Neuronal stem cell (in vitro differentiated cells): ENCODE measurements at regions not wholly inside any gene's neighbourhood (a gene's known extent, or its start where the extent isn't known, plus 50 kb on each side); places are given as distances from the start of the nearest gene placed in this dataset.

Experiments
- DNase-seq: peaks from one replicate; pipeline ENCODE4 v3.0.0-alpha.2; 2013; ENCODE audit warnings: low spot score
- H2AFZ ChIP-seq: one replicate; pipeline ENCODE4 v1.6.1; 2013; ENCODE audit warnings: mild to moderate bottlenecking, low read length, inconsistent platforms
- H2AK5ac ChIP-seq: 2 replicates; pipeline ENCODE4 v1.6.1; 2013; ENCODE audit warnings: low read depth, mild to moderate bottlenecking, inconsistent platforms, low read length, moderate library complexity, mixed read lengths
- H2BK120ac ChIP-seq: 2 replicates; pipeline ENCODE4 v1.6.1; 2013; ENCODE audit warnings: low read depth, mild to moderate bottlenecking, inconsistent platforms, low read length, moderate library complexity, mixed read lengths
- H2BK12ac ChIP-seq: one replicate; pipeline ENCODE4 v1.6.1; 2013; ENCODE audit warnings: low read length, inconsistent platforms
- H2BK15ac ChIP-seq: 2 replicates; pipeline ENCODE4 v1.6.1; 2013; ENCODE audit warnings: mild to moderate bottlenecking, low read length, inconsistent platforms, mixed read lengths
- H2BK5ac ChIP-seq: one replicate; pipeline ENCODE4 v1.6.1; 2013; ENCODE audit warnings: inconsistent platforms, mild to moderate bottlenecking, low read length, moderate library complexity
- H3K14ac ChIP-seq: one replicate; pipeline ENCODE4 v1.6.1; 2013; ENCODE audit warnings: low read length, inconsistent platforms
- H3K18ac ChIP-seq: 2 replicates; pipeline ENCODE4 v1.6.1; 2013; ENCODE audit warnings: low read length, inconsistent platforms
- H3K23ac ChIP-seq: 2 replicates; pipeline ENCODE4 v1.6.1; 2013; ENCODE audit warnings: low read depth, mild to moderate bottlenecking, mixed read lengths, low read length, inconsistent platforms; ENCODE audit not compliant: poor library complexity
- H3K27ac ChIP-seq: replicated peaks from 3 replicates; pipeline ENCODE4 v1.5.1; 2013; ENCODE audit warnings: low read length, inconsistent platforms
- H3K27me3 ChIP-seq, 3 experiments: 2 replicates each; pipeline ENCODE4 v1.6.1; 2013; ENCODE audit warnings: low read length in 3 of 3, mild to moderate bottlenecking in 2 of 3, inconsistent platforms in 1 of 3, low read depth in 1 of 3, mixed read lengths in 1 of 3, moderate library complexity in 1 of 3; ENCODE audit not compliant: control insufficient read depth in 3 of 3, insufficient read depth in 3 of 3
- H3K36me3 ChIP-seq, 2 donors: replicated peaks in 1 of 2; 2 replicates each; pipeline ENCODE4 v1.6.1; 2013; ENCODE audit warnings: low read length in 2 of 2; ENCODE audit not compliant: control insufficient read depth in 2 of 2, insufficient read depth in 2 of 2
- H3K4ac ChIP-seq: 2 replicates; pipeline ENCODE4 v1.6.1; 2013; ENCODE audit warnings: inconsistent platforms, mild to moderate bottlenecking, low read length, moderate library complexity
- H3K4me1 ChIP-seq, 2 donors: 1 replicate in 1 of 2; 2 replicates in 1 of 2; pipeline ENCODE4 v1.6.1; 2013; ENCODE audit warnings: low read length in 2 of 2, low read depth in 1 of 2; ENCODE audit not compliant: control insufficient read depth in 2 of 2, insufficient read depth in 1 of 2
- H3K4me2 ChIP-seq: one replicate; pipeline ENCODE4 v1.6.1; 2013; ENCODE audit warnings: mild to moderate bottlenecking, low read length, inconsistent platforms; ENCODE audit not compliant: insufficient read depth, poor library complexity, severe bottlenecking
- H3K4me3 ChIP-seq, 2 donors: 2 replicates each; pipeline ENCODE4 v1.5.1; 2013; ENCODE audit warnings: low read length in 2 of 2, mild to moderate bottlenecking in 2 of 2, inconsistent platforms in 1 of 2, moderate library complexity in 1 of 2
- H3K79me1 ChIP-seq: one replicate; pipeline ENCODE4 v1.6.1; 2013; ENCODE audit warnings: low read depth, mild to moderate bottlenecking, inconsistent platforms, low read length, moderate library complexity
- H3K9ac ChIP-seq: one replicate; pipeline ENCODE4 v1.6.1; 2013; ENCODE audit warnings: mild to moderate bottlenecking, low read depth, low read length, inconsistent platforms; ENCODE audit not compliant: poor library complexity
- H3K9me3 ChIP-seq, 2 donors: replicated peaks in 1 of 2; 2 replicates each; pipeline versions ENCODE3 to v1.6.1; 2013; ENCODE audit warnings: low read length in 2 of 2, mild to moderate bottlenecking in 2 of 2, inconsistent platforms in 1 of 2, low read depth in 1 of 2, mixed read lengths in 1 of 2, moderate library complexity in 1 of 2; ENCODE audit not compliant: control insufficient read depth in 2 of 2, insufficient read depth in 1 of 2
- H4K8ac ChIP-seq: one replicate; pipeline ENCODE4 v1.6.1; 2013; ENCODE audit warnings: low read depth, mild to moderate bottlenecking, inconsistent platforms, low read length, moderate library complexity
- H4K91ac ChIP-seq: one replicate; pipeline ENCODE4 v1.6.1; 2013; ENCODE audit warnings: low read length, low read depth, mild to moderate bottlenecking, inconsistent platforms; ENCODE audit not compliant: poor library complexity
- WGBS, 2 donors: extraction: QIAGEN DNeasy Blood & Tissue Kit; methylation state at CpG; one replicate each; pipeline ENCODE4 v1.1.7; 2013; ENCODE audit warnings: missing lambda C conversion rate in 2 of 2, mixed read lengths in 1 of 2; ENCODE audit not compliant: insufficient read length in 2 of 2, insufficient replicate concordance in 1 of 2; ENCODE audit errors: extremely low coverage in 2 of 2; 5-methylcytosine and 5-hydroxymethylcytosine counted together

DNA sequence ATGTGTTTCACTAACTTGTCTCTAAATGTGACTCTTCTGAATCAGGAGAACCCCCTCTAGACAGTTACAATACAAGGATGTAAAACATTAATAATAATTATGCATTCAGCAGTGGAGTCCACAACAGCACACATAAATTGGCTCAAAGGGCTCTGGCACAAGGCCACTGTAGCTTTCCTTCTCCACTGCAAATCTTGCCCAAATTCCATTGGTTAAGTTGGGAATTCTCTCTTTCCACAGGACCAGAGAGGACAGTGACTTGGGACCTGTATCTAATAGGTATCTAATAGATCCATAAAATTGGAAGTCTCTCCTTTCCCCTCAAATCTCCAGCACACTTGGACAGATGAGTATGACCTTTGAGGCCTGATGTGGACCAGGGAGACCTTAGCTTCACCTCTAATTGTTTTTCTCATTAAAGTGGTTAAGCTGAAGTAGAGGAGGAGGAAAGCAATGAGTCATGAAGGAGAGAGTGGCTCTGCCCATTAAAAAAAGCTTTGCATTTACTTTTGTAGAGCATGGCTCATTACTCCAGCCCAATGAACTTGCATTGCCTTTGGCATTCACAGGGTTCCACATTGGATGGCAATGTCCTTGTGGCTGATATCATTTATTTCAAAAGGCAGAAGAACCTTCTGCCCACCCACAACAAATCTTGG is 72.3 kb upstream of the SH3RF1 start:
- Histone ChIP-seq H2BK120ac (no peak overlapping the region), H3K23ac (no peak overlapping the region), H3K9me3 (no peaks in the 10 kb centered on the region), H3K79me1 (no peaks in the 10 kb centered on the region), H2BK5ac (no peak overlapping the region), H3K4me1 (peaks cover 4 to 10% of the 10 kb centered on the region in 2 donors), H4K91ac (no peak overlapping the region), H3K4me3 (no peak overlapping the region), H4K8ac (no peak overlapping the region), H2AK5ac (no peak overlapping the region), H2AFZ (no peak overlapping the region), H3K4me2 (no peak overlapping the region), H3K14ac (no peak overlapping the region), H3K18ac (no peak overlapping the region), H3K4ac (no peak overlapping the region), H3K27me3 (no peaks in the 10 kb centered on the region), H2BK12ac (no peak overlapping the region), H2BK15ac (no peak overlapping the region), H3K27ac (no peak overlapping the region), H3K9ac (no peak overlapping the region), H3K36me3 (no peaks in the 10 kb centered on the region)
- DNase-seq = no peak

DNA sequence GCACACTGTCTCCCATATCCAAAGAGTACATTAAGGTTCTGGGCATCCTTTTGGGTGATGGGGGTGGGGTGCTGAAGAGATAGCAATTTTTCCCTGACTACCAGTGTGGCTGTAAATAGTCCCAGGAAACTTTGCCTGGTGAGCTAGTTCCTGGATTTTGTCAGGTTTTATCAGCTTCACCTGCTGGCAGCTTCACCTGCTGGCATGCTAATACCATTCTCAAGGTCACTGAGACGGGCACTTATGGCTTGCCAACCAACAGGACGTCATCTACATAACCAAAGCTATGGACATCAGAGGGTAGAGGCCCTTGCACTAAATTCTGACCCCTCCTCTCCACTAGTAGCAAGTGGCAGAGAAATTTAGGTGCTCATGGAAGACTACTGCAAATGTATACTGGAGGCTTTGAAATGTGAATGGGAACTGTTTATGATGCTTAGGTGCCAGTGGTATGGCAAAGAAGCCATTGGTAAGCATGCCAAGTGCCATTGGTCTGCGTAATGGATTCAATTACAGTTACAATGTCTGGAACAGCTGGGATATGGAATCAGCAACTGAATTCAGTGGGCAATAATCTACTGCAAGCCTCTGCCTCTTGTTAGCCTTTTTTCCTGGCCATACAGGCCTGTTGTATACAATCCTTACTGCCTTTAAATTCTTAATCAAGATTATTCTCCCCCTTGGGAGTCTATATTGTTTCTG is 71.6 kb upstream of the SH3RF1 start:
- H3K14ac ChIP-seq = no peak overlapping the region
- peaks cover 4 to 10% of the 10 kb centered on the region in 2 donors for H3K4me1 ChIP-seq
- no peak overlapping the region for H4K8ac ChIP-seq
- H2BK5ac ChIP-seq = no peak overlapping the region
- H2AFZ ChIP-seq = no peak overlapping the region
- H3K18ac ChIP-seq = no peak overlapping the region
- no peak overlapping the region for H3K23ac ChIP-seq
- H2BK15ac ChIP-seq = no peak overlapping the region
- no peaks in the 10 kb centered on the region for H3K27me3 ChIP-seq
- no CpG with 5 or more reads among the region's 3 CpGs for WGBS, 2 donors
- H3K4me2 ChIP-seq = no peak overlapping the region
- no peak overlapping the region for H3K4ac ChIP-seq
- DNase-seq = no peak
- no peak overlapping the region for H2BK120ac ChIP-seq
- H3K4me3 ChIP-seq = no peak overlapping the region
- no peak overlapping the region for H3K27ac ChIP-seq
- H2BK12ac ChIP-seq = no peak overlapping the region
- H2AK5ac ChIP-seq = no peak overlapping the region
- H3K9ac ChIP-seq = no peak overlapping the region
- H3K36me3 ChIP-seq = no peaks in the 10 kb centered on the region
- H3K9me3 ChIP-seq = no peaks in the 10 kb centered on the region
- no peaks in the 10 kb centered on the region for H3K79me1 ChIP-seq
- H4K91ac ChIP-seq = no peak overlapping the region

GRCh38 chr4:169341490-169341889 is 70.7 kb upstream of the SH3RF1 start:
- Histone ChIP-seq H2BK5ac (no peak overlapping the region), H3K4me1 (peaks cover 4 to 10% of the 10 kb centered on the region in 2 donors), H3K27me3 (no peaks in the 10 kb centered on the region), H3K18ac (no peak overlapping the region), H3K4me2 (no peak overlapping the region), H4K8ac (no peak overlapping the region), H3K23ac (no peak overlapping the region), H3K9me3 (peaks cover 0 to under 1% of the 10 kb centered on the region in 2 donors), H3K4me3 (no peak overlapping the region), H3K79me1 (no peaks in the 10 kb centered on the region), H3K14ac (no peak overlapping the region), H4K91ac (no peak overlapping the region), H2AK5ac (no peak overlapping the region), H3K4ac (no peak overlapping the region), H2BK15ac (no peak overlapping the region), H3K27ac (no peak overlapping the region), H2BK120ac (no peak overlapping the region), H3K9ac (no peak overlapping the region), H2BK12ac (no peak overlapping the region), H2AFZ (no peak overlapping the region), H3K36me3 (no peaks in the 10 kb centered on the region)
- no peak for DNase-seq
- no CpG with 5 or more reads among the region's 4 CpGs for WGBS, 2 donors

GRCh38 chr4:169340834-169341233 is 70.1 kb upstream of the SH3RF1 start:
- Histone ChIP-seq H2AK5ac (no peak overlapping the region), H3K14ac (no peak overlapping the region), H2BK5ac (no peak overlapping the region), H3K4ac (no peak overlapping the region), H3K27ac (no peak overlapping the region), H4K8ac (no peak overlapping the region), H3K4me1 (peaks cover 4 to 10% of the 10 kb centered on the region in 2 donors), H3K4me3 (no peak overlapping the region), H3K9ac (no peak overlapping the region), H3K79me1 (no peaks in the 10 kb centered on the region), H2BK15ac (no peak overlapping the region), H3K9me3 (peaks cover 0 to 2% of the 10 kb centered on the region in 2 donors), H3K4me2 (no peak overlapping the region), H3K27me3 (no peaks in the 10 kb centered on the region), H3K23ac (no peak overlapping the region), H3K18ac (no peak overlapping the region), H2AFZ (no peak overlapping the region), H2BK12ac (no peak overlapping the region), H4K91ac (no peak overlapping the region), H3K36me3 (no peaks in the 10 kb centered on the region), H2BK120ac (no peak overlapping the region)
- no CpG with 5 or more reads among the region's 3 CpGs for WGBS, 2 donors
- DNase-seq = no peak
